ENCODE measurements at regions not wholly inside any gene's neighbourhood (a gene's known extent, or its start where the extent isn't known, plus 50 kb on each side); places are given as distances from the start of the nearest gene placed in this dataset.
A peak's percentile ranks its signal among the peaks of the same experiment; 100 is the strongest.

- no peak for TF ChIP-seq CTCF (conservative IDR thresholded peaks at IDR 0.05; ENCODE audit: low read depth, low read length)
- no peak for DNase-seq (ENCODE audit: low read depth)
- no peak overlapping the region for H3K4me3 ChIP-seq (ENCODE audit: low read length)
These were observed 327.0 kb upstream of the SLITRK5 start for GRCh38 chr13:87344176-87344575.

- DNase-seq (ENCODE audit: low read depth), result no peak
- no peak for TF ChIP-seq CTCF (conservative IDR thresholded peaks at IDR 0.05; ENCODE audit: low read depth, low read length)
- H3K4me3 ChIP-seq (ENCODE audit: low read length), result no peak overlapping the region
These were observed 315.7 kb upstream of the SLITRK5 start for GRCh38 chr13:87355451-87355850.

GRCh38 chr13:87356314-87356713 lies 314.9 kb upstream of the SLITRK5 start:
- no peak for TF ChIP-seq CTCF (conservative IDR thresholded peaks at IDR 0.05; ENCODE audit: low read depth, low read length)
- DNase-seq (ENCODE audit: low read depth), result no peak
- no peak overlapping the region for H3K4me3 ChIP-seq (ENCODE audit: low read length)

GRCh38 chr13:87358319-87358718 lies 312.9 kb upstream of the SLITRK5 start:
- H3K4me3 ChIP-seq (ENCODE audit: low read length), result no peak overlapping the region
- DNase-seq (ENCODE audit: low read depth), result no peak
- no peak for TF ChIP-seq CTCF (conservative IDR thresholded peaks at IDR 0.05; ENCODE audit: low read depth, low read length)

- H3K4me3 ChIP-seq (ENCODE audit: low read length), result no peak overlapping the region
- DNase-seq (ENCODE audit: low read depth), result no peak
- no peak for TF ChIP-seq CTCF (conservative IDR thresholded peaks at IDR 0.05; ENCODE audit: low read depth, low read length)
These were observed 310.0 kb upstream of the SLITRK5 start for GRCh38 chr13:87361216-87361615.

- DNase-seq (ENCODE audit: low read depth), result no peak
- H3K4me3 ChIP-seq (ENCODE audit: low read length), result no peak overlapping the region
- TF ChIP-seq CTCF (conservative IDR thresholded peaks at IDR 0.05; ENCODE audit: low read depth, low read length), result no peak
These were observed 302.5 kb upstream of the SLITRK5 start for GRCh38 chr13:87368639-87369038.

- DNase-seq (ENCODE audit: low read depth), result peak; percentile 9
- H3K4me3 ChIP-seq (ENCODE audit: low read length), result no peak overlapping the region
- TF ChIP-seq CTCF (conservative IDR thresholded peaks at IDR 0.05; ENCODE audit: low read depth, low read length), result no peak
These were observed 295.1 kb upstream of the SLITRK5 start for GRCh38 chr13:87376081-87376480.

Data from retinal pigment epithelial cell (primary cell).